ENCODE measurements at regions not wholly inside any gene's neighbourhood (a gene's known extent, or its start where the extent isn't known, plus 50 kb on each side); places are given as distances from the start of the nearest gene placed in this dataset.
"Not testable (repeated sequence)": the region's sequence is repeated elsewhere in the genome, so short reads cannot be mapped to it uniquely, and the experiment has no call there.

GRCh38 chr6:78231002-78231401, 578.2 kb downstream of the MEI4 start:
- no peak for DNase-seq (ENCODE audit: low read depth)

GRCh38 chr6:78243519-78243918, 590.7 kb downstream of the MEI4 start:
- DNase-seq (ENCODE audit: low read depth), result peak; percentile 51

GRCh38 chr6:78251931-78252330, 599.1 kb downstream of the MEI4 start:
- DNase-seq (ENCODE audit: low read depth), result peak; percentile 15

GRCh38 chr6:78253618-78254017, 600.8 kb downstream of the MEI4 start:
- no peak for DNase-seq (ENCODE audit: low read depth)

GRCh38 chr6:78259935-78260334, 607.1 kb downstream of the MEI4 start:
- no peak for DNase-seq (ENCODE audit: low read depth)

- not testable (repeated sequence) for DNase-seq (ENCODE audit: low read depth)
These were observed 606.9 kb upstream of the IRAK1BP1 start for GRCh38 chr6:78260427-78260826.

GRCh38 chr6:78268591-78269452, 598.5 kb upstream of the IRAK1BP1 start:
- DNase-seq (ENCODE audit: low read depth), result no peak

GRCh38 chr6:78300885-78301284, 566.5 kb upstream of the IRAK1BP1 start:
- DNase-seq (ENCODE audit: low read depth), result no peak

- DNase-seq (ENCODE audit: low read depth), result no peak
These were observed 564.9 kb upstream of the IRAK1BP1 start for GRCh38 chr6:78302411-78302810.

- DNase-seq (ENCODE audit: low read depth), result peak; percentile 9
These were observed 559.3 kb upstream of the IRAK1BP1 start for GRCh38 chr6:78308025-78308424.

GRCh38 chr6:78322068-78322845, 545.1 kb upstream of the IRAK1BP1 start:
- no peak for DNase-seq (ENCODE audit: low read depth)

- DNase-seq (ENCODE audit: low read depth), result no peak
These were observed 543.1 kb upstream of the IRAK1BP1 start for GRCh38 chr6:78324213-78324612.

- DNase-seq (ENCODE audit: low read depth), result no peak
These were observed 526.6 kb upstream of the IRAK1BP1 start for GRCh38 chr6:78340755-78341154.

GRCh38 chr6:78345882-78346281, 521.5 kb upstream of the IRAK1BP1 start:
- no peak for DNase-seq (ENCODE audit: low read depth)

- DNase-seq (ENCODE audit: low read depth), result no peak
These were observed 520.0 kb upstream of the IRAK1BP1 start for GRCh38 chr6:78347191-78347916.

GRCh38 chr6:78353040-78353439, 514.3 kb upstream of the IRAK1BP1 start:
- no peak for DNase-seq (ENCODE audit: low read depth)

- no peak for DNase-seq (ENCODE audit: low read depth)
These were observed 503.7 kb upstream of the IRAK1BP1 start for GRCh38 chr6:78363688-78364087.

GRCh38 chr6:78365473-78365872, 501.9 kb upstream of the IRAK1BP1 start:
- DNase-seq (ENCODE audit: low read depth), result no peak

- no peak for DNase-seq (ENCODE audit: low read depth)
These were observed 490.3 kb upstream of the IRAK1BP1 start for GRCh38 chr6:78377056-78377455.

GRCh38 chr6:78379982-78380381, 487.4 kb upstream of the IRAK1BP1 start:
- DNase-seq (ENCODE audit: low read depth), result no peak

- DNase-seq (ENCODE audit: low read depth), result no peak
These were observed 486.8 kb upstream of the IRAK1BP1 start for GRCh38 chr6:78380541-78380940.

- DNase-seq (ENCODE audit: low read depth), result no peak
These were observed 483.4 kb upstream of the IRAK1BP1 start for GRCh38 chr6:78383968-78384367.

GRCh38 chr6:78386854-78387253, 480.5 kb upstream of the IRAK1BP1 start:
- DNase-seq (ENCODE audit: low read depth), result not testable (repeated sequence)
